GM19324 (cell line): ENCODE measurements at regions not wholly inside any gene's neighbourhood (a gene's known extent, or its start where the extent isn't known, plus 50 kb on each side); places are given as distances from the start of the nearest gene placed in this dataset.

Source experiments
- ATAC-seq: cut with Tn5 transposase; IDR thresholded peaks from one replicate; pipeline ENCODE4 v1.9.1; 2021; ENCODE audit warnings: mild to moderate bottlenecking, moderate library complexity; ENCODE audit not compliant: unreplicated experiment, low FRiP score

GRCh38 chr9:7363777-7364477, 435.7 kb downstream of the DMAC1 start:
- ATAC-seq = no peak

DNA sequence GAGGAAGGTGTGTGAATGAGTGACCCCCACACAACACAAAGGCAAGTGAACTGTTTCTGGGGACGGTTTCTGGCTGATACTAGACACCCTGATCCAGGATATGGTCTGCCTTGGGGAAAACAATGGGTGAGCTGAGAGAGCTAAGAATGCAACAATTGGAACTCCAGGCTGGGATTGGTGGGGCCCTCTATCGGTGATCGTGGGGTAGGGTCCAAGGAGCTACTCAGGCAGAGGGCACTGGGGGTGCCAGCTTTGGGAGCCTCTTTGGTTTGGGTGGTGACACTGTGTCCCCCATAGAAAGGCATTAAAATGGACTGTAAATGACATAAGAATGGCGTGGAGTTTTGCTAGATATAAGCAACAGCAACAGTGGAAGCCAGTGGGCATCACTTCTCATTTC, 439.1 kb downstream of the DMAC1 start:
- no peak for ATAC-seq

- ATAC-seq = no peak
These were observed 440.7 kb downstream of the DMAC1 start for GRCh38 chr9:7358876-7359275.

GRCh38 chr9:7354704-7355103, 444.9 kb downstream of the DMAC1 start:
- ATAC-seq = no peak

- no peak for ATAC-seq
These were observed 450.9 kb downstream of the DMAC1 start for GRCh38 chr9:7348692-7349091.

DNA sequence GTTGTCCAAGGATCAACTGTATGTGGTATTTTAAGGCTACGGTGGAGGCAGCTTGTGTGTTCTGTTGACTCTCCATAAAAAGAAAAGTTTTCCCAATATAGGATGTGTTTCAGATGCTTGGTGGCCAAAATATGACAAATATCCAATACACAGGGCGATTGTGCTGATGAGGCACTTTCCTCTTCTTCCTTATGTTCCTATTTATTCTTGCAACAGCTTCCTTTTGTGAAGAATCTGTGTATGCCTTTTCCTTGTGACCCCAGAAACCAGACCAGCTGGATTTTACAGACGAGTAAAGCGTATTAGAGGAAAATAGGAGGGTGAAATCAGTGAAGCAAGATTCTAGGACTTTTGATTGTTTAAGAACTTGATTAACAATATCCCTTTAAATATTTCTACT, 452.0 kb downstream of the DMAC1 start:
- ATAC-seq = no peak

DNA sequence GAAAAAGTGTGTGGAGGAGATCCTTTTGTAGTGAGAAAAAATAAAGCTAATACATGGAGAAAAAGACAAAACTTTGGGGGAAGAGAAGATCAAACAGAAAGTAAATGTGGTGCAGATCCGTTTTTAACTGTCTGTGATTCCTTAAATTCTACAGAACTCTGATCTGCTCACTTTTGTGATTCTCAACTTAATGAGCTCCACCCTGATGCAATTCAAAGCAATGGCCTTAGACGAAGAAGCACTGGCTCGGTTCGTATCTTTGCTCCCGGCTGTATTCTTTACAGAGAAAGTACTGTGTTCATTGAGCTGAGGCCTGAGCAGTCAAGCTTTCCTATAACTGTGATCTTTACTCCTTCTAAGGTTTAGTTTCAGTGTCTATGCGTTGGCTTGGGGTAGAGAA, 453.4 kb downstream of the DMAC1 start:
- ATAC-seq = no peak

- ATAC-seq = no peak
These were observed 456.8 kb downstream of the DMAC1 start for GRCh38 chr9:7342736-7343135.

DNA sequence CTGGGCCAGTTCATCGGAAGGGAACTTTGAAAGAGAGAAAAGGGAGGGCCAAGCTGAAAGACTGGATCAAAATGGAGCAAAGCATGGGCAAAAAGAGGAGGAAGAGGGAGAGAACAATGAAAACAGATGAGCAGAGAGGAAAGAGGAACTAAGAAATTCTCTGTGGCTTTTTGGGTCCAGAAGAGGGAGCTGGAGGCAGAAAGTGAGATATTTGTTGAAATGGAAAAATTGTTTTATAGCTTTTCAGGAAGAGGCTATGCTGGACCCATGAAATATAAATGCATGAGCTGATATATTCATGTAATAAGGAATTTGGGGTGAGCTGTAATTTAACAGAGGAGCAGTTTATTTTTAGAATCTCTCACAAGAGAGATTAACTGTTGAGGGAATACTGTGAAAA, 457.3 kb downstream of the DMAC1 start:
- peak; percentile 67 for ATAC-seq

DNA sequence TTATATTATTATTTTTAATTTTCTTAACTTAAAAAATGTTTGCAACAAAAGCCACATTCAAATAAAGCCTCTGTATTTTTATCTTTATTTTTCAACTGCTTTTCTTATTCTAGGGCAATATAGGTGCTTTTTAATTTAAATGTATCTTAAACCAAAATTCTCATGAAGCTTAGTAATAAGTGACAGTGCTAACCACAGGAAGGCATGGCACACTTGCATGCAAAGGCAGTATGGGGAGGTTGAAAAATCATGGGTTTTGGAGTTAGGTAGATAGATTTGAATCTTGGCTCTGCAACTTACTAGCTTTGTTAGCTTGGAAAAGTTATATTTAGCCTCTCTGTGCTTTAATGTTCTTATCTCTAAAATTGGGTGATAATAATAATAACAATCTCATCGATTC, 458.0 kb downstream of the DMAC1 start:
- ATAC-seq = no peak

GRCh38 chr9:7340451-7340850, 459.1 kb downstream of the DMAC1 start:
- ATAC-seq = no peak

- ATAC-seq = no peak
These were observed 460.8 kb downstream of the DMAC1 start for GRCh38 chr9:7338586-7339281.

GRCh38 chr9:7336356-7337065, 463.1 kb downstream of the DMAC1 start:
- no peak for ATAC-seq

DNA sequence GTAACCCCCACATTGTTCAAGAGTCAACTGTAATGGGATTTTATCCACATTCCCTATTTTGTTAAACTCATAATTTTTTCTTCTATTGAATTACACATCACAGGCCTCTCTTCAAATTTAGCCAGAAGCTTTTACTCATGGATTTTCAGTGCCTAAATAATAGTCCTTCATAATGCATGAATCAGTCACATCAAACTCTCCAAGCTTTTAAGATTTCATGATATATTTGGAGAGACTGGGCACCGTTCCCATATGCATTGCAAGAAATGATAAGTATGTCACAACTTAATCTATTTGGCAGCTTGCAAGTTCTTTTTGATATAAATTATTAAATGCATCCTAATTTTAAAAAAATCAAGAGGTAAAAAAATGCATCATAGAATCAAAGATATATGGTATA, 465.9 kb downstream of the DMAC1 start:
- no peak for ATAC-seq

- no peak for ATAC-seq
These were observed 466.8 kb downstream of the DMAC1 start for GRCh38 chr9:7332780-7333179.

DNA sequence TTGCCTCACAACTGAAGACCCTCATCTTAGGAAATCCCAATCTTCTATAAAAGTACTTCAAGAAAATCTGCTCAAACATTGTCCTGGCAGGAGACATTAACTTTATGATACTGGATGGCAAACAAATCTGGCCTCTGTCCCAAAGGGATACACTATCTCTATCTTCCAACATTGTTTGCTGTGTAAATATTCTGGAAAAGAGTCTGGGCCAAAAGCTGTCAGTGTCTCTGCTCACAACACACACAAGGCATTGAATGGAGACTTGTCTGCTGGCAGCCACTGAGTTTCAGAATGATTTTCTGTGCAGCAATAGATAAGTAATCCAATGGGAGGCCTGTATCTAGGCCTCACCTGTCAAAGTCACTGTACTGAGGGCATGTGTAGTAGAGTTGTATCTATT, 471.1 kb downstream of the DMAC1 start:
- no peak for ATAC-seq

- no peak for ATAC-seq
These were observed 473.6 kb downstream of the DMAC1 start for GRCh38 chr9:7325995-7326394.

- ATAC-seq = no peak
These were observed 475.4 kb downstream of the DMAC1 start for GRCh38 chr9:7324152-7324598.

DNA sequence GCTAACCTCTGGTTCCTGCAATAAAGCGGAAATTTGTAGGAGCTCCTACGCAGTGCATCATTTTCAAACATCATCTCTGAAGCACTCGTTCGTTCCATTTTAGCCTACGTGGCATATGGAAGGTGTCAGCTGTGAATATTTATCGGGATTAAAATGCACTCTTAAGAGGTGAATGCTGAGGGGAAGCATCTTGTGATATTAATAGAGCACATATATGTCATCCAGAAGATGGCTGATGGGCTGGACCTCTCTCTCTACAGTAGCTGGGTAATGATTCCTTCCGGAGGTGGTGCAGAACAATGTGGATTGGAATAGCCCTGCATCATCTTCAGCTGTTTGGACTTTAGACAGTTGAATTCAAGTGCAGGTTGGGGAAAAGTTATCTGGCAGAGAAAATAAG, 478.7 kb downstream of the DMAC1 start:
- no peak for ATAC-seq

- no peak for ATAC-seq
These were observed 479.4 kb downstream of the DMAC1 start for GRCh38 chr9:7320139-7320538.

- ATAC-seq = no peak
These were observed 480.7 kb downstream of the DMAC1 start for GRCh38 chr9:7318920-7319319.

GRCh38 chr9:7316967-7317366, 482.6 kb downstream of the DMAC1 start:
- ATAC-seq = no peak
